Keratinocyte (primary cell): ENCODE measurements at regions not wholly inside any gene's neighbourhood (a gene's known extent, or its start where the extent isn't known, plus 50 kb on each side); places are given as distances from the start of the nearest gene placed in this dataset.

ENCODE experiments used
- DNase-seq: peaks from one replicate; pipeline ENCODE4 v3.0.0-alpha.2; 2011; ENCODE audit warnings: low read depth, missing footprints, low spot score
- FAIRE-seq: peaks from 2 replicates; lab custom pipeline; 2011; peaks lifted over from hg19 to GRCh38; lab: Jason Lieb, UNC
- H2AFZ ChIP-seq: 2 replicates; pipeline ENCODE4 v1.6.0; 2012; ENCODE audit warnings: low read length, control low read depth, inconsistent platforms; ENCODE audit not compliant: control insufficient read depth
- H3K27ac ChIP-seq: 2 replicates; pipeline ENCODE4 v1.5.1; 2011; ENCODE audit warnings: low read length; ENCODE audit not compliant: control insufficient read depth, insufficient read depth
- H3K27me3 ChIP-seq: 3 replicates; pipeline ENCODE4 v1.6.0; 2011; ENCODE audit warnings: low read length; ENCODE audit not compliant: control insufficient read depth, insufficient read depth; ENCODE audit errors: extremely low read depth
- H3K36me3 ChIP-seq, 2 experiments: 2 replicates in 1 of 2; 3 replicates in 1 of 2; pipeline ENCODE4 v1.5.1; 2011; ENCODE audit warnings: low read length in 2 of 2, mild to moderate bottlenecking in 1 of 2; ENCODE audit not compliant: control insufficient read depth in 2 of 2, insufficient read depth in 2 of 2; ENCODE audit errors: extremely low read depth in 1 of 2
- H3K4me1 ChIP-seq: 3 replicates; pipeline ENCODE4 v1.5.1; 2011; ENCODE audit warnings: low read length; ENCODE audit not compliant: control insufficient read depth, insufficient read depth; ENCODE audit errors: extremely low read depth
- H3K4me2 ChIP-seq: 3 replicates; pipeline ENCODE4 v1.6.0; 2011; ENCODE audit warnings: low read depth, low read length; ENCODE audit not compliant: control insufficient read depth, insufficient read depth; ENCODE audit errors: extremely low read depth
- H3K4me3 ChIP-seq, 3 experiments: fragments of 200-600 bp in 1 of 3; sonication (generic) in 1 of 3; 2 replicates in 2 of 3; 3 replicates in 1 of 3; pipeline ENCODE4 v1.5.1; 2011 to 2016; ENCODE audit warnings: low read length in 3 of 3, mild to moderate bottlenecking in 3 of 3, control low read depth in 2 of 3, inconsistent platforms in 1 of 3, low read depth in 1 of 3, mixed read lengths in 1 of 3, mixed run types in 1 of 3, moderate library complexity in 1 of 3; ENCODE audit not compliant: control insufficient read depth in 2 of 3, insufficient read depth in 2 of 3; ENCODE audit errors: extremely low read depth in 1 of 3
- H3K79me2 ChIP-seq: 2 replicates; pipeline ENCODE4 v1.6.0; 2012; ENCODE audit warnings: low read length; ENCODE audit not compliant: control insufficient read depth, insufficient read depth
- H3K9ac ChIP-seq: 3 replicates; pipeline ENCODE4 v1.6.0; 2011; ENCODE audit warnings: low read length; ENCODE audit not compliant: control insufficient read depth, insufficient read depth; ENCODE audit errors: extremely low read depth
- H3K9me1 ChIP-seq: 3 replicates; pipeline ENCODE4 v1.6.0; 2011; ENCODE audit warnings: low read length; ENCODE audit not compliant: control insufficient read depth, insufficient read depth; ENCODE audit errors: extremely low read depth
- H3K9me3 ChIP-seq: 2 replicates; pipeline ENCODE4 v1.5.1; 2012; ENCODE audit warnings: low read depth, low read length; ENCODE audit not compliant: control insufficient read depth
- H4K20me1 ChIP-seq: 3 replicates; pipeline ENCODE4 v1.6.0; 2011; ENCODE audit warnings: low read length; ENCODE audit not compliant: control insufficient read depth, insufficient read depth; ENCODE audit errors: extremely low read depth
- EZH2 ChIP-seq: IDR thresholded peaks from one replicate; pipeline ENCODE4 v1.6.1; 2012; ENCODE audit warnings: inconsistent platforms, mild to moderate bottlenecking, low read length, moderate library complexity
- dilution Hi-C: fragments of 300-500 bp; cut with MboI; formaldehyde crosslinking; loops from one replicate; pipeline ENCODE4 v1.7.0; 2020; ENCODE audit warnings: low sequenced_read_pairs; ENCODE audit not compliant: extremely low pct_ligation_motif_present
- TF ChIP-seq, protein P1 (sequence below), 3 experiments: IDR thresholded peaks in 1 of 3; conservative IDR thresholded peaks in 1 of 3; optimal IDR thresholded peaks in 1 of 3; 2 replicates in 2 of 3; 3 replicates in 1 of 3; pipeline versions ENCODE3 to v1.5.1; 2011; ENCODE audit warnings: low read length in 3 of 3, mild to moderate bottlenecking in 3 of 3, moderate library complexity in 2 of 3, control low read depth in 1 of 3, inconsistent platforms in 1 of 3; ENCODE audit not compliant: insufficient read depth in 2 of 3; ENCODE audit errors: extremely low read depth in 1 of 3

DNA sequence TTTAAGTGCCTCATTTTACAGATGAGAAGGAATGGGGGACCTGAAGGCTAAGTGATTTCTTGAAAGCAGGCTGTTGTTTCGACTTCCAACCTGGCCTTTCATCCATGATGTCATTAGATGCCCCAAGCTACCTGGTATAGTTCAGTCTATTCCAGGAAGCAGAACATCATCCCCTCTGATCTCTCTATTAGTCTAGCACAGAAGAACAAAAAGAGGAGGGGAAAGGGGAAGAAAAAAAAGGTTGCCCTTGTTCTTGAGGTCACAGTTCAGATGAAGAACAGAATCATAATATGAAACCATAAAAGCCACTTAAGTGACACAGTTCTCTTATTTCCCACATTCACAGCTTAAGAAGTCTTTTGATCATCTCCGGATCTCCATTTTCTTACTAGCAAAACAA, 386.2 kb upstream of the HNRNPA3 start:
- no peak overlapping the region for H2AFZ ChIP-seq
- H3K9ac ChIP-seq, result no peak overlapping the region
- TF ChIP-seq, protein P1, sequence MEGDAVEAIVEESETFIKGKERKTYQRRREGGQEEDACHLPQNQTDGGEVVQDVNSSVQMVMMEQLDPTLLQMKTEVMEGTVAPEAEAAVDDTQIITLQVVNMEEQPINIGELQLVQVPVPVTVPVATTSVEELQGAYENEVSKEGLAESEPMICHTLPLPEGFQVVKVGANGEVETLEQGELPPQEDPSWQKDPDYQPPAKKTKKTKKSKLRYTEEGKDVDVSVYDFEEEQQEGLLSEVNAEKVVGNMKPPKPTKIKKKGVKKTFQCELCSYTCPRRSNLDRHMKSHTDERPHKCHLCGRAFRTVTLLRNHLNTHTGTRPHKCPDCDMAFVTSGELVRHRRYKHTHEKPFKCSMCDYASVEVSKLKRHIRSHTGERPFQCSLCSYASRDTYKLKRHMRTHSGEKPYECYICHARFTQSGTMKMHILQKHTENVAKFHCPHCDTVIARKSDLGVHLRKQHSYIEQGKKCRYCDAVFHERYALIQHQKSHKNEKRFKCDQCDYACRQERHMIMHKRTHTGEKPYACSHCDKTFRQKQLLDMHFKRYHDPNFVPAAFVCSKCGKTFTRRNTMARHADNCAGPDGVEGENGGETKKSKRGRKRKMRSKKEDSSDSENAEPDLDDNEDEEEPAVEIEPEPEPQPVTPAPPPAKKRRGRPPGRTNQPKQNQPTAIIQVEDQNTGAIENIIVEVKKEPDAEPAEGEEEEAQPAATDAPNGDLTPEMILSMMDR (optimal IDR thresholded peaks at IDR 0.05 in 1 of 3, IDR thresholded peaks at IDR 0.05 in 1 of 3, conservative IDR thresholded peaks at IDR 0.05 in 1 of 3; ENCODE audit: extremely low read depth in 1 of 3, insufficient read depth in 2 of 3, low read length in 3 of 3), result no peak
- no peak for TF ChIP-seq EZH2
- H3K9me3 ChIP-seq, result no peaks in the 10 kb centered on the region
- no peaks in the 10 kb centered on the region for H3K36me3 ChIP-seq
- no peaks in the 10 kb centered on the region for H4K20me1 ChIP-seq
- H3K4me3 ChIP-seq, result no peak overlapping the region
- DNase-seq (no peak), FAIRE-seq (no peak)
- H3K4me2 ChIP-seq, result no peak overlapping the region
- H3K4me1 ChIP-seq, result no peaks in the 10 kb centered on the region
- no peaks in the 10 kb centered on the region for H3K9me1 ChIP-seq
- H3K27ac ChIP-seq, result no peak overlapping the region
- H3K27me3 ChIP-seq, result no peaks in the 10 kb centered on the region
- H3K79me2 ChIP-seq, result no peaks in the 10 kb centered on the region
- dilution Hi-C loops, result loop anchor here (25.0 kb wide), 1 partner anchor 311 kb away; no protein-coding TSS in a partner anchor

DNA sequence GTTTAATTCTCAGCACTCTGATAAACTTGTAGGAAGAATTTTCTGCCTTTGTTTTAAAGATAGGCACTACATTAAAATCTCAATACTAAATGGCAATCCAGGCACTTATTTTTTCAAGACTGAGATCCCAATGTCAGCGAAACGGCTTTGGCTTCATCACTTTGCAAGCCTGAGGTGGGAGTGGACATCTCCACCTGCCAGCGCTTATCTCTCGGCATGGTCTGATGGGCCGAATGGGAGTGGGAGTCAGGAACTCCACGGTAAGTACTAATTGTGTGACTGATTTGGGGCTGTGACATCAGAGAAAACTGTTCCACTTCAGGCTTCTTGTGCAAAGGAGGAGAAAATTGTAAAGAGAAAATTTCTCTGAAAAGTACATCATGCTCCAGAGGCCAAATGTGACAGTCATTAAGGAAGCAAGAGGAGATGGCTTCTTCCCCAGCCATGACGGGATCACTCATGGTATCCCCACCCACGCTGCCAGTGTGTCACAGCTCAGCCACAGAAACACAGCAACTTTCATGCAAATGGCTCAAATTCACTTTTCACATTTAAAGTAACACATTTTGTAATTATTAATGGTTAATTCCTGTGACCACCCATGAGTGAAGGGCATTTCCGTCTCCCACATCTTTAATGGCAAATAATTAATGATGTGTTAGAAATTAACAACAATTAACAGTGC, 385.5 kb upstream of the HNRNPA3 start:
- DNase-seq (no peak), FAIRE-seq (no peak)
- Histone ChIP-seq H3K27me3 (no peaks in the 10 kb centered on the region), H3K4me1 (no peaks in the 10 kb centered on the region), H3K79me2 (no peaks in the 10 kb centered on the region), H3K27ac (no peak overlapping the region), H2AFZ (no peak overlapping the region), H3K36me3 (no peaks in the 10 kb centered on the region), H3K9me3 (no peaks in the 10 kb centered on the region), H3K4me2 (no peak overlapping the region), H3K9me1 (no peaks in the 10 kb centered on the region), H3K9ac (no peak overlapping the region), H4K20me1 (no peaks in the 10 kb centered on the region), H3K4me3 (no peak overlapping the region)
- TF ChIP-seq EZH2, result no peak
- TF ChIP-seq, protein P1 (optimal IDR thresholded peaks at IDR 0.05 in 1 of 3, IDR thresholded peaks at IDR 0.05 in 1 of 3, conservative IDR thresholded peaks at IDR 0.05 in 1 of 3; ENCODE audit: extremely low read depth in 1 of 3, insufficient read depth in 2 of 3, low read length in 3 of 3), result no peak
- dilution Hi-C loops, result loop anchor here (25.0 kb wide), 1 partner anchor 310 kb away; no protein-coding TSS in a partner anchor
